ENCODE measurements at regions not wholly inside any gene's neighbourhood (a gene's known extent, or its start where the extent isn't known, plus 50 kb on each side); places are given as distances from the start of the nearest gene placed in this dataset.

- H3K27ac ChIP-seq, result no peak overlapping the region
- TF ChIP-seq, protein P1, sequence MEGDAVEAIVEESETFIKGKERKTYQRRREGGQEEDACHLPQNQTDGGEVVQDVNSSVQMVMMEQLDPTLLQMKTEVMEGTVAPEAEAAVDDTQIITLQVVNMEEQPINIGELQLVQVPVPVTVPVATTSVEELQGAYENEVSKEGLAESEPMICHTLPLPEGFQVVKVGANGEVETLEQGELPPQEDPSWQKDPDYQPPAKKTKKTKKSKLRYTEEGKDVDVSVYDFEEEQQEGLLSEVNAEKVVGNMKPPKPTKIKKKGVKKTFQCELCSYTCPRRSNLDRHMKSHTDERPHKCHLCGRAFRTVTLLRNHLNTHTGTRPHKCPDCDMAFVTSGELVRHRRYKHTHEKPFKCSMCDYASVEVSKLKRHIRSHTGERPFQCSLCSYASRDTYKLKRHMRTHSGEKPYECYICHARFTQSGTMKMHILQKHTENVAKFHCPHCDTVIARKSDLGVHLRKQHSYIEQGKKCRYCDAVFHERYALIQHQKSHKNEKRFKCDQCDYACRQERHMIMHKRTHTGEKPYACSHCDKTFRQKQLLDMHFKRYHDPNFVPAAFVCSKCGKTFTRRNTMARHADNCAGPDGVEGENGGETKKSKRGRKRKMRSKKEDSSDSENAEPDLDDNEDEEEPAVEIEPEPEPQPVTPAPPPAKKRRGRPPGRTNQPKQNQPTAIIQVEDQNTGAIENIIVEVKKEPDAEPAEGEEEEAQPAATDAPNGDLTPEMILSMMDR (conservative IDR thresholded peaks at IDR 0.05), result no peak
Measured at GRCh38 chr5:105213078-105213477, 1650.5 kb upstream of the NUDT12 start.

DNA sequence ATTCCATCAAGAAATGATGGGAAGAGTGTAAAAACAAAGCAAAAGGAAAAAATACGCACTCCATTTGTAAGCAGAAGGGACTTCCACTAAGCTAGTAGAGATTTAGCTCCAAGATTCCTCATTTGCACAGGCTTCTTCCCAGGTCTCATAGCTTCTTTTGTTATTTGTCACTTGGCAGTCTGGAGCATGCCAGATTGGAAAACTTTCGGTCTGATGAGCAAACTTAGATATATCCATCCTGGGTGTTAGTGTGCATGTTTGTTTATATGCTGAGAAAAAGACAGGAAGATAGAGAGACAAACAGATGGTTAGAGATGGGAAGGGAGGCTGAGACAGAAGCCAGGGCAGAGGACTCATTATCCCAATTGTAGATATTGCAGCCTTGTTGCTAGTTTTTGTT, 1644.5 kb upstream of the NUDT12 start:
- TF ChIP-seq, protein P1 (conservative IDR thresholded peaks at IDR 0.05), result no peak
- no peak overlapping the region for H3K27ac ChIP-seq

DNA sequence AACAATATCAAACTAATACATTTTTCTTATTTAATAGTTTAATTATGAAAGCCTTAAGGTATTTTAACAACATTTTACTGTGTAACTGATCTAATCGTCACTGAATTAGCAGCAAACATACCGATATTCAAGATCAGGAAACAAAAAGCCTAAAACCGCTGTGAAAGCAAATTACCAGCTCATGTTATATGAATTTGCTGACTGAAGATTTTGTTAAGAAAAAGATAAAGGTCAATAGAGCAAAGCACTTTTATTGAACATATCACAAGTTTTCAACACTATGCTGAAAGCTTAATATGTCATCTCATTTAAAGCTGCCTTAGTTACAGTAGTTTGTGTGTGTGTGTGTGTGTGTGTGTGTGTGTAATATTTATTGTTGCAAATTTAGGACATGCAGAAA, 1634.9 kb upstream of the NUDT12 start:
- TF ChIP-seq, protein P1 (conservative IDR thresholded peaks at IDR 0.05), result no peak

GRCh38 chr5:105195765-105196164, 1633.2 kb upstream of the NUDT12 start:
- no peak overlapping the region for H3K27ac ChIP-seq
- TF ChIP-seq, protein P1 (conservative IDR thresholded peaks at IDR 0.05), result no peak

More for the DNA sequence above, 1634.9 kb upstream of the NUDT12 start:
- no peak overlapping the region for H3K27ac ChIP-seq

DNA sequence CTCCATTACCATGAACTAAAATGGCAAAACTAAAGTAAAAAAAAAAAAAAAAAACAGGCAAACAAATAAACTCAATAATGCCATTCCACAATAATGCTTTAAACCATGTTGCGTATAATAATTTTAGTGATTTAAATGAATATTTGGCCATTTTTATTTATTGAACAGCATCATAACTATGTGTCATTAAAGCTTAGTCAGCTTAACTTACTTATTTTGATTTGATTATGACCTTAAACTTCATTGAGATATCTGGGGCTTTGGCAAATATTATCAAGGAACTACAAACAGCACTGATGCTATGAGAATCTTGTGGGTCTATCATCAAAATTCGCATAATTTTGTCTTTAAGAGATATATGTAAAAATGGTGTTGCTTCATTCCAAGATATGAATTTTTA, 1610.3 kb upstream of the NUDT12 start:
- TF ChIP-seq, protein P1 (conservative IDR thresholded peaks at IDR 0.05), result no peak

GRCh38 chr5:105168806-105169205, 1606.2 kb upstream of the NUDT12 start:
- H3K27ac ChIP-seq, result no peak overlapping the region
- TF ChIP-seq, protein P1 (conservative IDR thresholded peaks at IDR 0.05), result no peak

More for the DNA sequence above, 1610.3 kb upstream of the NUDT12 start:
- H3K27ac ChIP-seq, result no peak overlapping the region

GRCh38 chr5:105167092-105167491, 1604.5 kb upstream of the NUDT12 start:
- H3K27ac ChIP-seq, result no peak overlapping the region
- TF ChIP-seq, protein P1 (conservative IDR thresholded peaks at IDR 0.05), result no peak

Measured in VCaP (cell line).